Activated naive CD4-positive, alpha-beta T cell treated with anti-CD3 and anti-CD28 coated beads, Interleukin-2, amount 50 U/mL, for 72 hours (primary cell): ENCODE measurements at regions not wholly inside any gene's neighbourhood (a gene's known extent, or its start where the extent isn't known, plus 50 kb on each side); places are given as distances from the start of the nearest gene placed in this dataset.

ENCODE experiments used
- ATAC-seq, 2 donors: fragments of 150-1000 bp; cut with Tn5 transposase; 2 replicates each; pipeline ENCODE4 v1.10.0; 2021; ENCODE audit warnings: mild to moderate bottlenecking in 2 of 2, moderate library complexity in 2 of 2
- DNase-seq, 2 donors: peaks; one replicate each; pipeline ENCODE4 v3.0.0; 2021 to 2022; ENCODE audit warnings: low spot score in 2 of 2
- H3K27ac Mint-ChIP-seq, 2 donors: one replicate each; pipeline ENCODE4 v1.8.0; 2022; ENCODE audit warnings: mild to moderate bottlenecking in 2 of 2, mixed read lengths in 2 of 2
- H3K36me3 Mint-ChIP-seq, 2 donors: one replicate each; pipeline ENCODE4 v1.8.0; 2022; ENCODE audit warnings: mixed read lengths in 2 of 2
- H3K9me3 Mint-ChIP-seq, 2 donors: one replicate each; pipeline ENCODE4 v1.8.0; 2022; ENCODE audit warnings: mixed read lengths in 2 of 2

GRCh38 chr4:14545163-14545562 is 457.1 kb upstream of the CPEB2 start:
- Mint-ChIP-seq H3K27ac (no peak overlapping the region), H3K36me3 (peaks cover 0 to 6% of the 10 kb centered on the region in 2 donors), H3K9me3 (peaks cover 9 to 16% of the 10 kb centered on the region in 2 donors)
- no peak for ATAC-seq
- no peak for DNase-seq

DNA sequence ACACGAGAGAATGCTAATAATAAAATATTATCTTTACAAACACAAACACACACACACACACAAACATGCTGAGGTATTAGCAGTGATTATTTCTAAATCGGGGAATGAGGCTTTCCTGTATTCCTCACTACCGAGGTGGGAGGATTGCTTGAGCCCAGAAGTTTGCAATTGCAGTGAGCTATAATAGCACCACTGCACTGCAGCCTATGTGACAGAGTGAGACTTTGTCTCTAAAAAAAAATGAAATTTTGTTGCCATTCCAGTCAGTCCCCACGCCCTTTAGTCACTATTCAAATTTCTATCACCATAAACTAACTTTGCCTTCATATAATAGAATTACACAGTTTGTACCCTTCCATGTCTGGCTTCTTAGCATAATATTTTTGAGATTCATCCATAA is 456.5 kb upstream of the CPEB2 start:
- no peak for ATAC-seq
- H3K9me3 Mint-ChIP-seq, result peaks cover 9 to 13% of the 10 kb centered on the region in 2 donors
- H3K36me3 Mint-ChIP-seq, result peaks cover 0 to 6% of the 10 kb centered on the region in 2 donors

DNA sequence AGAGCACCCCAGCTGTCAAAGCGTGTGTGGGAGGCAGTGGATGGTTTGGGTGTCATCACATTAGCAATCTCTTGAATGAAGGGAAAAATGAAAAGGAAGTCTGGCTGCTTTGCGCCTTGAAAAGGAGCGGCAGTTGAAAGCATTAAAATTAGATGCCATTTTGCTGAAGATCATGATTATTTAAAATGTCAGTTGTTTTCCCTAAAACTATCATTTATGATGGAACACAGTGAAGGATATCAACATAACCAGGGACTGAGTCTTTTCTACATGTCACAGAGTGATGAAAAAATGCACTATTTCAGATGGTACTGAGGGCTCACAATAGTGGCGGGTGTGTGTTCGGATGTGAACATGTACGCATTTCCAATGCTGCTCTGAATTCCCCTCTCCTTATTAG is 450.2 kb upstream of the CPEB2 start:
- no peak for DNase-seq
- peaks cover 3 to 4% of the 10 kb centered on the region in 2 donors for H3K9me3 Mint-ChIP-seq
- no peak for ATAC-seq
- no peaks in the 10 kb centered on the region for H3K36me3 Mint-ChIP-seq
- H3K27ac Mint-ChIP-seq, result no peak overlapping the region

More for the DNA sequence above, 456.5 kb upstream of the CPEB2 start:
- DNase-seq, result no peak
- H3K27ac Mint-ChIP-seq, result no peak overlapping the region

DNA sequence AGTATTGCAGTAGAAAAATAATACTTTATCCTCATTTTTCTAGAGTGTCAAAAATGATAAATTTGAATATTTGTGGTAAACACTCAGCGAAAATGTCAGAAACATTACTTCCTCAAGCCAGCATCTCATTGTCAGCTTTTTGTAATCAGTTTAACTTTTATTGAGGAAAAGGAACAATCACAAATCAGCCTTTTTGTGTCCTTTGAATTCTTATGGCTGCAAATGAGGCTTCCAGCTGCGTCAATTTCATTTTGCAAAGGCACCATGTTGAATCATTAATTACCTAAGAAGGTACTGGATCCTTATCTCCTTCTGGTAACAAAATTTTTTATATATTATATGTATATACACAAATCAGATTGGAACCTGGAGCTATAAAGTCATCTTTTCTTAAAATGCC is 442.6 kb upstream of the CPEB2 start:
- ATAC-seq, result no peak
- peaks cover 5 to 6% of the 10 kb centered on the region in 2 donors for H3K9me3 Mint-ChIP-seq

GRCh38 chr4:14560577-14560976 is 441.7 kb upstream of the CPEB2 start:
- ATAC-seq (no peak), DNase-seq (no peak)
- Mint-ChIP-seq H3K9me3 (peaks cover 8 to 9% of the 10 kb centered on the region in 2 donors), H3K27ac (no peak overlapping the region), H3K36me3 (no peaks in the 10 kb centered on the region)

More for the DNA sequence above, 442.6 kb upstream of the CPEB2 start:
- no peak for DNase-seq
- Mint-ChIP-seq H3K27ac (no peak overlapping the region), H3K36me3 (no peaks in the 10 kb centered on the region)

GRCh38 chr4:14562901-14563300 is 439.4 kb upstream of the CPEB2 start:
- Mint-ChIP-seq H3K36me3 (no peaks in the 10 kb centered on the region), H3K9me3 (peaks cover 8 to 18% of the 10 kb centered on the region in 2 donors)

DNA sequence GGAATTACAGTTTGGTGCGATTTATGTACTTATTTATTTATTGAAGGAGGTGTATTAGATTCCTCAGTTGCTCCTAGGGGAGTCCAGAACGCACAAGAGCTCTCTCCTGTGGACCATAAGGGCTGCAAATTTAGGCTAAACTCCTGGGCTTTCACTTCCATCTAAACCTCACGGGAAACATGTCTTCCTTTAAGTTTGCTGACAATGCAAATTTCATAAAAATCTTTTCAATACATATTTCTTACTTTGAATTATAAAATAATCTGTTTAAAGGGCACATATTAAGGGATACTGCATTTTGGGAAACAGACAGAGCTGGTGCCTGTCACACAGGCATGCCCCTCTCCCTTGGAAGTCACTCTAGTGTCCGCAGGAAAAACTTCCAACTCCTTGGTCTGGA is 438.0 kb upstream of the CPEB2 start:
- Mint-ChIP-seq H3K9me3 (peaks cover 8 to 18% of the 10 kb centered on the region in 2 donors), H3K27ac (no peak overlapping the region), H3K36me3 (no peaks in the 10 kb centered on the region)
- DNase-seq (no peak), ATAC-seq (no peak)

More at GRCh38 chr4:14562901-14563300, 439.4 kb upstream of the CPEB2 start:
- ATAC-seq (no peak), DNase-seq (no peak)
- H3K27ac Mint-ChIP-seq, result no peak overlapping the region

DNA sequence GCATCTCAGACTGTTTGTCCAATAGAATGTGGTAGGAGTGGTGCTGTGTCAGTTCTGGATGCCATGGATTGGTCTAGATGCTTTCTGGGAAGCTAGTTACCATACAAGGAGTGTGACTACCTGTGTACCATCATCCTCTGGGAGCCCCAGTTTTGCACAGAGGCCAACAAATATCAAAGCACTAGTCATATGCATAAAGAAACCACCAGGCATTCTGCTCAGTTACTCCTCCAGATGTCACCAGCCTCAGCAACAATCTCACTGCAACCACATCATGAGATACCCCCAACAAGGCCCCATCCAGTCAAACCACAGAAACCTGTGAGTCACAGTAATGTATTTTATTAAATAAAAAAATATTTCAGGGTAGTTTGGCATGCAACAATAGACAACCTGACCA is 435.8 kb upstream of the CPEB2 start:
- peak in 1 of 2 donors; percentile 57 for ATAC-seq
- Mint-ChIP-seq H3K27ac (no peak overlapping the region), H3K36me3 (no peaks in the 10 kb centered on the region), H3K9me3 (peaks cover 8 to 15% of the 10 kb centered on the region in 2 donors)
- DNase-seq, result no peak

GRCh38 chr4:14568351-14568750 is 433.9 kb upstream of the CPEB2 start:
- no peak overlapping the region for H3K27ac Mint-ChIP-seq
- no peak for ATAC-seq
- no peaks in the 10 kb centered on the region for H3K36me3 Mint-ChIP-seq
- DNase-seq, result no peak
- peaks cover 4 to 15% of the 10 kb centered on the region in 2 donors for H3K9me3 Mint-ChIP-seq

DNA sequence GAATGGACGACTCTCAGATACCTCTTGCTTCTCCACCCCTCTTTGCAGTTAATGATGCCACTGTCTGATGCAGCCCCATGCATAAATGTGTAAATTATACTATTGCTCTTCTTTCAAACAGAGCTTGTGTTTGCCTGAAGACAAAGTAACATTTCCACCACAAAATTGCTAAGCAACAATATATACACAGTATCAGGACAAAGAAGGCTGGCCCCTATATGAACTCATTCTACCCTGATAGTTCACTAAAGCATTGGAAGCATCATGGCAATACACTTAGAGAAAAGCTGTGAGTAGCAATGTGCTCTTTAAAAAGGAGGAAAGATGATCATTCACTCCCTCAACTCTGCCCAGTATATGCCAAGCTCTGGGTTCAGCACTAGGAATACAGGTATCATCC is 427.0 kb upstream of the CPEB2 start:
- no peaks in the 10 kb centered on the region for H3K36me3 Mint-ChIP-seq
- H3K9me3 Mint-ChIP-seq, result no peaks in the 10 kb centered on the region
- ATAC-seq (no peak), DNase-seq (no peak)
- H3K27ac Mint-ChIP-seq, result no peak overlapping the region

DNA sequence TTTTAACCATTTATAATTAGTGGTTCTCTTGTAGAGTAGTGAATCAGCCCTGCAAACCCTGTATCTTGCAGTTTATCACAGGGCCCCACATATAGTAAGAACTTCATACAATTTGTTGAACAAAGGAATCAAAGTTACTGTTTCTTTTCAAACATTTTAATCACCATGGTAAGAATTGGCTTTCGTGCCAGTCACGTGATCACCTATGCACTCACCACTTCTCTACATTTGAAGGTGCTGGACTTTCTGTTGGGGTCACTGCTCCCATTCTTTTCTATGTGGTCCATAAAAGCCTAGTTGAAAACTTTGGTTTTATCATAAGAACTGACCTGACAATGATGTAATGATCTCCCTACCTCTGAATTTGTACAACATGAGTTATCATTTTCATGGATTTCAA is 426.4 kb upstream of the CPEB2 start:
- Mint-ChIP-seq H3K27ac (no peak overlapping the region), H3K9me3 (peaks cover 0 to 3% of the 10 kb centered on the region in 2 donors), H3K36me3 (no peaks in the 10 kb centered on the region)
- no peak for ATAC-seq
- DNase-seq, result no peak

DNA sequence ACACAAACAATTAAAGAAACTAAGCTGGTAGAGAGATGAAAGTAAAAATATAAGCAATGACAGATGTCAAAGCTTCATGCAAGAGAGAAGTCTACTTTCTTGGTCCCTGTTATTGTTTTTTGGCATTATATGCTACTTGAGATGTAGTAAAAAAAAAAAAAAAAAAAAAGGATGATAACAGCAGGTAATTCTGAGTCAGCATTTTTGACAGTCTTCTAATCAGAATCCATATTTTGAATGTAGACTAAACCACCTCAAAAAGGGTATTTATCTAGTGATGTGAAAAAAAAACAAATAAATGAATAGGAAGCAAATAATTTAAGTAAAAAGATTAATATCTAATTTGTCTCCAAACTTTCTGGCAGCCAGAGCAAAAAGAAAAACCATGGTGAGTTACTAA is 422.2 kb upstream of the CPEB2 start:
- Mint-ChIP-seq H3K9me3 (peaks cover under 1 to 6% of the 10 kb centered on the region in 2 donors), H3K27ac (no peak overlapping the region), H3K36me3 (no peaks in the 10 kb centered on the region)
- no peak for ATAC-seq
- no peak for DNase-seq

GRCh38 chr4:14581741-14582140 is 420.5 kb upstream of the CPEB2 start:
- ATAC-seq (no peak), DNase-seq (no peak)
- Mint-ChIP-seq H3K27ac (no peak overlapping the region), H3K9me3 (peaks cover 4 to 6% of the 10 kb centered on the region in 2 donors), H3K36me3 (no peaks in the 10 kb centered on the region)

GRCh38 chr4:14582677-14583076 is 419.6 kb upstream of the CPEB2 start:
- H3K9me3 Mint-ChIP-seq, result peaks cover 4 to 6% of the 10 kb centered on the region in 2 donors
- H3K27ac Mint-ChIP-seq, result no peak overlapping the region
- no peaks in the 10 kb centered on the region for H3K36me3 Mint-ChIP-seq
- ATAC-seq (no peak), DNase-seq (no peak)

GRCh38 chr4:14583331-14583730 is 418.9 kb upstream of the CPEB2 start:
- H3K27ac Mint-ChIP-seq, result no peak overlapping the region
- H3K36me3 Mint-ChIP-seq, result no peaks in the 10 kb centered on the region
- no peak for ATAC-seq
- peaks cover 4 to 6% of the 10 kb centered on the region in 2 donors for H3K9me3 Mint-ChIP-seq
- DNase-seq, result no peak

DNA sequence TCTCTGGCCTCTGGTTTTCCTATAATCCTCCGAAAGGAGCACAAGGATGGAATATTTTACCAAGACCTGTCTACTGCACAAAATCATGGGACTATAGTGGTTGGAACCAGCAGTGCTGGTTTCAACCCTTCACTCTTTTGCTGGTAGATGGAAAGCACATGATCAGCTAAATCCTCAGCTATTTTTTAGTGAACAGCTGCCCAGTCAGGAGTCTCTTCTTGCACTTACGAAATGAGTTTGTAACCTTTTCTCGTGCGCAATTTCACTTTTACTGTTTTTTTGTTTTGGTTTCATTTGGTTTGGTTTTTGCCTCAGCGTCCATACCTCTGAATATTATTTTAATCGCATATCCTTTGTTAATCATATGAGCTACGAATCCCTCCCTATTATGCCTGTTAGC is 418.5 kb upstream of the CPEB2 start:
- Mint-ChIP-seq H3K36me3 (no peaks in the 10 kb centered on the region), H3K27ac (no peak overlapping the region), H3K9me3 (peaks cover 4 to 6% of the 10 kb centered on the region in 2 donors)
- ATAC-seq (no peak), DNase-seq (no peak)

DNA sequence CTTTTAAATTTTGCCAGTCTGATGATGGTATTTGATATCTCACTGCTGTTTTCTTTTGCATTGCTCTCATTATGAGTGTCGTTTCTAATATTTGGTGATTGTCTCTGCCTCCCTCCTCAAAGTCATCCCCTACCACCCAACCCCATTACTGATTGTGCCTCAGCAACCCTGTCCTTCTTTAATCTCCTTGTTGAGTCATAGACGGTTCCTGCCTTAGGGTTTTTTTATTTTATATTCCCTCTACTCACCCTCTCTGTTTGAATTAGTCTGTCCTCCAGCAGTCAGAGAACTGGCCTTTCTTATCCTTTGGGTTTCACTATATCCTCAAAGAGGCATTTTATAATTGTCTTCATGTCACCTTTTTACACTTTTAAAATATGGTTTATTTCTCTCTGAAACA is 409.3 kb upstream of the CPEB2 start:
- no peak for ATAC-seq
- DNase-seq, result no peak
- no peak overlapping the region for H3K27ac Mint-ChIP-seq
- H3K36me3 Mint-ChIP-seq, result no peaks in the 10 kb centered on the region
- no peaks in the 10 kb centered on the region for H3K9me3 Mint-ChIP-seq

DNA sequence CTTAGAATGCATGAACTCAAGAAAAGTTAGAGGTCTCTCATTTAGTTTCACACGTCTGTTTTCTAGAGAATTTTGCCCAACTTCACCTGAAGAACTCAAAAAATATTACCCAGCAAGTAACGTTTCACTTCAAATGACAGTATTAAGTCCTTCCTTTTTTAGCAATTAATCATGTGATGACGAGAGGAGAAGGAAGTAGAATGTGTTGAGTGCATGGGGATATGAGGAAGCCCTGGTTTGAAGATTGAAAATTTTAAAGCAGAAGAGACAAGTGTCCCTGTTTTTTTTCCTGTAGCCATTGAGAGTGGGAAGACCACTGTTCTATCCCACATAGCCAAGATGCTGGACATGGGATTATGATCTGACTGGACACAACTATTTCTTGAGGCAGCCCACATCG is 406.3 kb upstream of the CPEB2 start:
- no peak for DNase-seq
- Mint-ChIP-seq H3K27ac (no peak overlapping the region), H3K36me3 (no peaks in the 10 kb centered on the region), H3K9me3 (no peaks in the 10 kb centered on the region)
- no peak for ATAC-seq

DNA sequence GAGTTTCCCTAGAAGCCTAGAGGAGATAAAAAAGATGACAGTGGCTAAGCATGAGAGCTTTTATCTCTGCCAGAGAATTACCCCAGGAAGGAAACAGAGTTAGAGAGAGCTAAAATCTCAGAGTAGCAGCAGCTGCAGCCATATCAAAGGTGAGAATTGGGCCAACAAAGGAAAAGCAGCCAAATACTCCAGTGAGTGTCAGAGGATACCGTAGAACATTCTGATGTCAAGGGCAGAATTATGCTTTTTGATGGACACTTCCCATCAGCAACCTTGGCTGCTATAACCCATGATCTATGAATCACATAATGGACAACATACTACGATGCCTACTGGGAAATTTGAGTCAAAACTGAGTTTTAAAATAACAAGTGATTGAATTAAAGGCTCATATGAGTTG is 405.8 kb upstream of the CPEB2 start:
- Mint-ChIP-seq H3K9me3 (no peaks in the 10 kb centered on the region), H3K36me3 (no peaks in the 10 kb centered on the region), H3K27ac (no peak overlapping the region)
- DNase-seq, result no peak
- ATAC-seq, result no peak
